Endothelial cell (in vitro differentiated cells): ENCODE measurements at regions not wholly inside any gene's neighbourhood (a gene's known extent, or its start where the extent isn't known, plus 50 kb on each side); places are given as distances from the start of the nearest gene placed in this dataset.
"Not testable (repeated sequence)": the region's sequence is repeated elsewhere in the genome, so short reads cannot be mapped to it uniquely, and the experiment has no call there.

Experiments
- DNase-seq: peaks from one replicate; pipeline ENCODE4 v3.0.0; 2021; ENCODE audit warnings: low spot score
- H3K27ac Mint-ChIP-seq: one replicate; pipeline ENCODE4 v1.8.0; 2021; ENCODE audit warnings: mixed read lengths, inconsistent platforms; ENCODE audit not compliant: unreplicated experiment
- H3K27me3 Mint-ChIP-seq: one replicate; pipeline ENCODE4 v1.8.0; 2021; ENCODE audit warnings: mild to moderate bottlenecking, moderate library complexity, mixed read lengths, inconsistent platforms; ENCODE audit not compliant: unreplicated experiment
- H3K36me3 Mint-ChIP-seq: one replicate; pipeline ENCODE4 v1.8.0; 2021; ENCODE audit warnings: mild to moderate bottlenecking, low read depth, mixed read lengths, inconsistent platforms; ENCODE audit not compliant: unreplicated experiment
- H3K4me1 Mint-ChIP-seq: one replicate; pipeline ENCODE4 v1.8.0; 2021; ENCODE audit warnings: mild to moderate bottlenecking, mixed read lengths, inconsistent platforms; ENCODE audit not compliant: unreplicated experiment
- H3K4me3 Mint-ChIP-seq: one replicate; pipeline ENCODE4 v1.8.0; 2021; ENCODE audit warnings: mild to moderate bottlenecking, mixed read lengths, inconsistent platforms; ENCODE audit not compliant: unreplicated experiment
- H3K9me3 Mint-ChIP-seq: one replicate; pipeline ENCODE4 v1.8.0; 2021; ENCODE audit warnings: mixed read lengths, inconsistent platforms; ENCODE audit not compliant: unreplicated experiment
- CTCF ChIP-seq: fragments of 200-600 bp; sonication (generic); IDR thresholded peaks from one replicate; pipeline ENCODE4 v1.5.0; 2021; ENCODE audit warnings: antibody characterized with exemption; ENCODE audit not compliant: unreplicated experiment

- Mint-ChIP-seq H3K4me1 (no peaks in the 10 kb centered on the region), H3K27ac (no peak overlapping the region), H3K27me3 (no peaks in the 10 kb centered on the region), H3K9me3 (no peaks in the 10 kb centered on the region), H3K36me3 (no peaks in the 10 kb centered on the region), H3K4me3 (no peak overlapping the region)
- no peak for TF ChIP-seq CTCF
- no peak for DNase-seq
Observed at GRCh38 chr5:30380228-30380627, 813.3 kb upstream of the CDH6 start.

- no peak overlapping the region for H3K4me3 Mint-ChIP-seq
- no peak for DNase-seq
- H3K4me1 Mint-ChIP-seq: no peaks in the 10 kb centered on the region
- no peak for TF ChIP-seq CTCF
- H3K27me3 Mint-ChIP-seq: no peaks in the 10 kb centered on the region
- H3K27ac Mint-ChIP-seq: no peak overlapping the region
- no peaks in the 10 kb centered on the region for H3K9me3 Mint-ChIP-seq
- H3K36me3 Mint-ChIP-seq: no peaks in the 10 kb centered on the region
Observed at GRCh38 chr5:30376848-30377247, 816.6 kb upstream of the CDH6 start.

DNA sequence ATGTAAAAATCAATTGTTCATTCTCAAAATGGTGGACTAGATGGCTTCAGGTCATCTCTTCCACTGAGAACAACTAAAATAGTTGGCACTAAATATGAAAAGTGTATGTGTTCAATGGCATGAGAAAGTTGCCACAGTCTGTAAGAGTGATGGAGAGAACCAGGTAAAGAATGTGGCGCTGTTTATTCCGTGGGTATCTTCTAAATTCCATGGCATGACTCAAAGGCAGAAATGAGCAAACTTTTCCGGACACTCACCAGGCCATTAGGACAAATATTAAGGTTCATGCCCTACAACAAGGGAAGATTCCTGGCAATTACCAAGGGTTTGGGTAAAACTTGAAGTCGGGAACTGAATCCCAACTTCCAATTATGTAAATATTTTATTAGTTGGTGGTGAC lies 825.4 kb upstream of the CDH6 start:
- Mint-ChIP-seq H3K27me3 (peaks cover 2% of the 10 kb centered on the region), H3K36me3 (no peaks in the 10 kb centered on the region), H3K9me3 (no peaks in the 10 kb centered on the region), H3K4me3 (no peak overlapping the region), H3K4me1 (no peaks in the 10 kb centered on the region), H3K27ac (no peak overlapping the region)
- TF ChIP-seq CTCF: no peak
- DNase-seq: no peak

DNA sequence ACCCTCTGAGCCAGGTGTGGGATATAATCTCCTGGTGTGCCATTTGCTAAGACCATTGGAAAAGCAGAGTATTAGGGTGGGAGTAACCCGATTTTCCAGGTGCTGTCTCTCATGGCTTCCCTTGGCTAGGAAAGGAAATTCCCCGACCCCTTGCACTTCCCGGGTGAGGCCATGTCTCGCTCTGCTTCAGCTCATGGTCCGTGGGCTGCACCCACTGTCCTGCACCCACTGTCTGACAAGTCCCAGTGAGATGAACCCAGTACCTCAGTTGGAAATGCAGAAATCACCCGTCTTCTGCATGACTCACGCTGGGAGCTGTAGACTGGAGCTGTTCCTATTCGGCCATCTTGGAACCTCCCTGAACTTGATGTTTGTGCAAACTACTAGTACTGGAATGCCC lies 828.5 kb upstream of the CDH6 start:
- DNase-seq, H3K4me3 Mint-ChIP-seq, H3K27ac Mint-ChIP-seq, H3K4me1 Mint-ChIP-seq, H3K36me3 Mint-ChIP-seq, H3K9me3 Mint-ChIP-seq, H3K27me3 Mint-ChIP-seq: not testable (repeated sequence)

- DNase-seq: no peak
- Mint-ChIP-seq H3K36me3 (no peaks in the 10 kb centered on the region), H3K4me3 (no peak overlapping the region), H3K9me3 (no peaks in the 10 kb centered on the region), H3K4me1 (no peaks in the 10 kb centered on the region), H3K27me3 (no peaks in the 10 kb centered on the region), H3K27ac (no peak overlapping the region)
- no peak for TF ChIP-seq CTCF
Observed at GRCh38 chr5:30357371-30357770, 836.1 kb upstream of the CDH6 start.

- Mint-ChIP-seq H3K4me3 (no peak overlapping the region), H3K27ac (no peak overlapping the region), H3K27me3 (no peaks in the 10 kb centered on the region), H3K36me3 (no peaks in the 10 kb centered on the region), H3K9me3 (no peaks in the 10 kb centered on the region), H3K4me1 (no peaks in the 10 kb centered on the region)
- TF ChIP-seq CTCF: no peak
- DNase-seq: no peak
Observed at GRCh38 chr5:30355675-30356074, 837.8 kb upstream of the CDH6 start.
